HEK293 (cell line): ENCODE measurements at regions not wholly inside any gene's neighbourhood (a gene's known extent, or its start where the extent isn't known, plus 50 kb on each side); places are given as distances from the start of the nearest gene placed in this dataset.

Source experiments
- ZBTB20 ChIP-seq: fragments of 450-650 bp; formaldehyde crosslinking; IDR thresholded peaks from 2 replicates; pipeline ENCODE4 v1.5.1; 2016; ENCODE audit warnings: missing biosample characterization, missing genetic modification characterization
- ZNF10 ChIP-seq: fragments of 450-650 bp; formaldehyde crosslinking; IDR thresholded peaks from 2 replicates; pipeline ENCODE4 v1.5.1; 2017; ENCODE audit warnings: missing biosample characterization, missing genetic modification characterization
- ZNF324 ChIP-seq: fragments of 450-650 bp; formaldehyde crosslinking; IDR thresholded peaks from 2 replicates; pipeline ENCODE4 v1.5.1; 2016; ENCODE audit warnings: missing biosample characterization, missing genetic modification characterization
- ZSCAN23 ChIP-seq: fragments of 450-650 bp; formaldehyde crosslinking; IDR thresholded peaks from 2 replicates; pipeline ENCODE4 v1.5.1; 2016; ENCODE audit warnings: missing biosample characterization, missing genetic modification characterization
- TF ChIP-seq, protein P1 (sequence below): fragments of 450-650 bp; formaldehyde crosslinking; IDR thresholded peaks from 2 replicates; pipeline ENCODE4 v1.5.1; 2016; ENCODE audit warnings: missing biosample characterization, missing genetic modification characterization
- TF ChIP-seq, protein P2 (sequence below): fragments of 450-650 bp; formaldehyde crosslinking; IDR thresholded peaks from 2 replicates; pipeline ENCODE4 v1.5.1; 2016; ENCODE audit warnings: missing biosample characterization, missing genetic modification characterization
- TF ChIP-seq, protein P3 (sequence below): fragments of 450-650 bp; formaldehyde crosslinking; IDR thresholded peaks from 2 replicates; pipeline ENCODE4 v1.5.1; 2016; ENCODE audit warnings: missing biosample characterization, missing genetic modification characterization

DNA sequence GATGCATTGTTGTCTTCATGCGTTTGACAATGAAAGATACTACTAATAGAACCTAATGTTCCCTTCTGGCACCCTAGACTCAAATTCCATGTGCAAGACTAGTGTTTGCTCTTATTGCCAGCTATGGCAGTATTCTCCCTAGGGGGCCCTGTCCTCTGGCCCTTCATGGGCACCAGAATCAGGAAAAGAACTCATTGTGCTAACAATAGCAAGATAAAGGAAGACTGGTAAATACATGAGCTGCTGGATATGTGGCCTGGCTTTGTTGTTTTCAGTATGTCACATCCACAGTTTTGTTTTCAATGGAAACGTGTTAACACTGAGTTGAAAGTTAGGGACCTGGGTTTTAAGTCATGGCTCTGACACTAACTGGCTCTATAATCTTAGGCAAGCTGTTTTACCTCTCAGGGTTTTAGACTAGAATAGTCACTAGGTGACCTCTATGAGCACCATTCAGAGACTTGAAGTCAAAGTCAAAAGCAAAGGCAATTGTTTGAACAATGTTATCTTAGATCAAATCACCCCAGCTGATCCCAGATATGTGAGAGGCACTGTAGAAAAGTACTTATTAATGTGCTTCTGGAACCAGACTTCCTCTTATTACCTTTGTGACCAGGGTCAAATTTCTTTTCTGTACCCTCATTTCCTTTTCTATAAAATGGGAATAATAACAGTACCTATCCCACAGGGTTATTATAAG is 253.7 kb upstream of the DIAPH2 start:
- TF ChIP-seq, protein P1, sequence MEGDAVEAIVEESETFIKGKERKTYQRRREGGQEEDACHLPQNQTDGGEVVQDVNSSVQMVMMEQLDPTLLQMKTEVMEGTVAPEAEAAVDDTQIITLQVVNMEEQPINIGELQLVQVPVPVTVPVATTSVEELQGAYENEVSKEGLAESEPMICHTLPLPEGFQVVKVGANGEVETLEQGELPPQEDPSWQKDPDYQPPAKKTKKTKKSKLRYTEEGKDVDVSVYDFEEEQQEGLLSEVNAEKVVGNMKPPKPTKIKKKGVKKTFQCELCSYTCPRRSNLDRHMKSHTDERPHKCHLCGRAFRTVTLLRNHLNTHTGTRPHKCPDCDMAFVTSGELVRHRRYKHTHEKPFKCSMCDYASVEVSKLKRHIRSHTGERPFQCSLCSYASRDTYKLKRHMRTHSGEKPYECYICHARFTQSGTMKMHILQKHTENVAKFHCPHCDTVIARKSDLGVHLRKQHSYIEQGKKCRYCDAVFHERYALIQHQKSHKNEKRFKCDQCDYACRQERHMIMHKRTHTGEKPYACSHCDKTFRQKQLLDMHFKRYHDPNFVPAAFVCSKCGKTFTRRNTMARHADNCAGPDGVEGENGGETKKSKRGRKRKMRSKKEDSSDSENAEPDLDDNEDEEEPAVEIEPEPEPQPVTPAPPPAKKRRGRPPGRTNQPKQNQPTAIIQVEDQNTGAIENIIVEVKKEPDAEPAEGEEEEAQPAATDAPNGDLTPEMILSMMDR (tag by site-specific recombination), result no peak
- TF ChIP-seq ZNF10 (no peak), ZNF324 (tag by site-specific recombination) (no peak), ZSCAN23 (no peak), ZBTB20 (tag by site-specific recombination) (no peak)
- TF ChIP-seq, protein P2, sequence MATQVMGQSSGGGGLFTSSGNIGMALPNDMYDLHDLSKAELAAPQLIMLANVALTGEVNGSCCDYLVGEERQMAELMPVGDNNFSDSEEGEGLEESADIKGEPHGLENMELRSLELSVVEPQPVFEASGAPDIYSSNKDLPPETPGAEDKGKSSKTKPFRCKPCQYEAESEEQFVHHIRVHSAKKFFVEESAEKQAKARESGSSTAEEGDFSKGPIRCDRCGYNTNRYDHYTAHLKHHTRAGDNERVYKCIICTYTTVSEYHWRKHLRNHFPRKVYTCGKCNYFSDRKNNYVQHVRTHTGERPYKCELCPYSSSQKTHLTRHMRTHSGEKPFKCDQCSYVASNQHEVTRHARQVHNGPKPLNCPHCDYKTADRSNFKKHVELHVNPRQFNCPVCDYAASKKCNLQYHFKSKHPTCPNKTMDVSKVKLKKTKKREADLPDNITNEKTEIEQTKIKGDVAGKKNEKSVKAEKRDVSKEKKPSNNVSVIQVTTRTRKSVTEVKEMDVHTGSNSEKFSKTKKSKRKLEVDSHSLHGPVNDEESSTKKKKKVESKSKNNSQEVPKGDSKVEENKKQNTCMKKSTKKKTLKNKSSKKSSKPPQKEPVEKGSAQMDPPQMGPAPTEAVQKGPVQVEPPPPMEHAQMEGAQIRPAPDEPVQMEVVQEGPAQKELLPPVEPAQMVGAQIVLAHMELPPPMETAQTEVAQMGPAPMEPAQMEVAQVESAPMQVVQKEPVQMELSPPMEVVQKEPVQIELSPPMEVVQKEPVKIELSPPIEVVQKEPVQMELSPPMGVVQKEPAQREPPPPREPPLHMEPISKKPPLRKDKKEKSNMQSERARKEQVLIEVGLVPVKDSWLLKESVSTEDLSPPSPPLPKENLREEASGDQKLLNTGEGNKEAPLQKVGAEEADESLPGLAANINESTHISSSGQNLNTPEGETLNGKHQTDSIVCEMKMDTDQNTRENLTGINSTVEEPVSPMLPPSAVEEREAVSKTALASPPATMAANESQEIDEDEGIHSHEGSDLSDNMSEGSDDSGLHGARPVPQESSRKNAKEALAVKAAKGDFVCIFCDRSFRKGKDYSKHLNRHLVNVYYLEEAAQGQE, result no peak
- TF ChIP-seq, protein P3, sequence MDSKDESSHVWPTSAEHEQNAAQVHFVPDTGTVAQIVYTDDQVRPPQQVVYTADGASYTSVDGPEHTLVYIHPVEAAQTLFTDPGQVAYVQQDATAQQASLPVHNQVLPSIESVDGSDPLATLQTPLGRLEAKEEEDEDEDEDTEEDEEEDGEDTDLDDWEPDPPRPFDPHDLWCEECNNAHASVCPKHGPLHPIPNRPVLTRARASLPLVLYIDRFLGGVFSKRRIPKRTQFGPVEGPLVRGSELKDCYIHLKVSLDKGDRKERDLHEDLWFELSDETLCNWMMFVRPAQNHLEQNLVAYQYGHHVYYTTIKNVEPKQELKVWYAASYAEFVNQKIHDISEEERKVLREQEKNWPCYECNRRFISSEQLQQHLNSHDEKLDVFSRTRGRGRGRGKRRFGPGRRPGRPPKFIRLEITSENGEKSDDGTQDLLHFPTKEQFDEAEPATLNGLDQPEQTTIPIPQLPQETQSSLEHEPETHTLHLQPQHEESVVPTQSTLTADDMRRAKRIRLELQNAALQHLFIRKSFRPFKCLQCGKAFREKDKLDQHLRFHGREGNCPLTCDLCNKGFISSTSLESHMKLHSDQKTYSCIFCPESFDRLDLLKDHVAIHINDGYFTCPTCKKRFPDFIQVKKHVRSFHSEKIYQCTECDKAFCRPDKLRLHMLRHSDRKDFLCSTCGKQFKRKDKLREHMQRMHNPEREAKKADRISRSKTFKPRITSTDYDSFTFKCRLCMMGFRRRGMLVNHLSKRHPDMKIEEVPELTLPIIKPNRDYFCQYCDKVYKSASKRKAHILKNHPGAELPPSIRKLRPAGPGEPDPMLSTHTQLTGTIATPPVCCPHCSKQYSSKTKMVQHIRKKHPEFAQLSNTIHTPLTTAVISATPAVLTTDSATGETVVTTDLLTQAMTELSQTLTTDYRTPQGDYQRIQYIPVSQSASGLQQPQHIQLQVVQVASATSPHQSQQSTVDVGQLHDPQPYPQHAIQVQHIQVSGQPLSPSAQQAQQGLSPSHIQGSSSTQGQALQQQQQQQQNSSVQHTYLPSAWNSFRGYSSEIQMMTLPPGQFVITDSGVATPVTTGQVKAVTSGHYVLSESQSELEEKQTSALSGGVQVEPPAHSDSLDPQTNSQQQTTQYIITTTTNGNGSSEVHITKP (tag by site-specific recombination), result no peak
